Smooth muscle cell (in vitro differentiated cells): ENCODE measurements at regions not wholly inside any gene's neighbourhood (a gene's known extent, or its start where the extent isn't known, plus 50 kb on each side); places are given as distances from the start of the nearest gene placed in this dataset.

ENCODE experiments used
- DNase-seq: peaks from one replicate; lab custom pipeline; 2025; ENCODE audit not compliant: unreplicated experiment; lab: John Stamatoyannopoulos, UW
- H2AFZ ChIP-seq: fragments of 200-600 bp; sonication (generic); 2 replicates; pipeline ENCODE4 v1.6.0; 2016; ENCODE audit warnings: antibody characterized with exemption, low read depth, mild to moderate bottlenecking
- H3F3A ChIP-seq: fragments of 200-600 bp; sonication (generic); 2 replicates; pipeline ENCODE4 v1.6.0; 2017; ENCODE audit warnings: antibody characterized with exemption, low read depth
- H3K27ac ChIP-seq: fragments of 200-600 bp; sonication (generic); 2 replicates; pipeline ENCODE4 v1.5.1; 2016; ENCODE audit warnings: low read depth, mild to moderate bottlenecking
- H3K27me3 ChIP-seq: fragments of 200-600 bp; sonication (generic); 2 replicates; pipeline ENCODE4 v1.6.1; 2016; ENCODE audit warnings: low read depth, mild to moderate bottlenecking
- H3K36me3 ChIP-seq: fragments of 200-600 bp; sonication (generic); 2 replicates; pipeline ENCODE4 v1.5.1; 2016; ENCODE audit warnings: low read depth
- H3K4me1 ChIP-seq: fragments of 200-600 bp; sonication (generic); 2 replicates; pipeline ENCODE4 v1.5.1; 2016; ENCODE audit warnings: low read depth
- H3K4me2 ChIP-seq: fragments of 200-600 bp; sonication (generic); 2 replicates; pipeline ENCODE4 v1.6.0; 2016; ENCODE audit warnings: mild to moderate bottlenecking
- H3K4me3 ChIP-seq: fragments of 200-600 bp; sonication (generic); 2 replicates; pipeline ENCODE4 v1.5.1; 2016; ENCODE audit warnings: mild to moderate bottlenecking
- H3K79me2 ChIP-seq: fragments of 200-600 bp; sonication (generic); 2 replicates; pipeline ENCODE4 v1.6.0; 2016; ENCODE audit warnings: low read depth, mild to moderate bottlenecking
- H3K9ac ChIP-seq: fragments of 200-600 bp; sonication (generic); 2 replicates; pipeline ENCODE4 v1.6.0; 2016; ENCODE audit warnings: low read depth
- H3K9me3 ChIP-seq: fragments of 200-600 bp; sonication (generic); replicated peaks from 2 replicates; pipeline ENCODE4 v1.5.1; 2016; ENCODE audit warnings: low read depth
- H4K20me1 ChIP-seq: fragments of 200-600 bp; sonication (generic); 2 replicates; pipeline ENCODE4 v1.6.0; 2016; ENCODE audit warnings: low read depth
- WGBS: methylation state at CpG from one replicate; pipeline ENCODE4 v1.1.7; 2016; ENCODE audit warnings: low lambda C conversion rate; 5-methylcytosine and 5-hydroxymethylcytosine counted together
- TF ChIP-seq, protein P1 (sequence below): fragments of 200-600 bp; sonication (generic); IDR thresholded peaks from 2 replicates; pipeline ENCODE4 v1.5.1; 2017; ENCODE audit warnings: borderline replicate concordance, mild to moderate bottlenecking, antibody characterized with exemption; ENCODE audit not compliant: insufficient read depth, poor library complexity, severe bottlenecking

DNA sequence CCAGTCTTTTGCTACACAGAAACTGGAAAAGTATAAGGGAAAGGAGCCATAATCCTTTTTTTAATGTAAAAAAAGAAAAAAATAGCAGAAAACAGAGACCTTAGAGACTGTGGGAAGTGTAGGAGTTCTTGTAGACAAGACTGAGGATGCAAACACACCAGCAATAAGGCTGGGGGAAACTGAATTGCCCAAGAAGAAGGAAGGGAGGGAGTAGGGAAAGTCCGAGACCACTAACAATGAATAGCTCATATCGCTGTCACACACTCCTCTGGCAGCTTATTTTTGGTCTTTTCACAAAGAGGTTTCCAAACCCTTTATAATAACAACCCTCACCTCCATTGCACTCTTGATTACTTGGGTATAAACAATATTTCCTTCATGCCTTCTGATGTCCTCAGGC lies 952.0 kb downstream of the SLITRK5 start:
- Histone ChIP-seq H3K4me1 (no peaks in the 10 kb centered on the region), H3K27me3 (no peaks in the 10 kb centered on the region), H3K9me3 (no peaks in the 10 kb centered on the region), H3F3A (no peaks in the 10 kb centered on the region), H3K9ac (no peak overlapping the region), H4K20me1 (no peaks in the 10 kb centered on the region), H3K4me2 (no peak overlapping the region), H3K36me3 (no peaks in the 10 kb centered on the region), H3K79me2 (no peaks in the 10 kb centered on the region), H2AFZ (no peak overlapping the region), H3K27ac (peak overlapping the region; percentile 57), H3K4me3 (no peak overlapping the region)
- WGBS, result 77% methylated on average over 2 of the region's 2 CpGs
- no peak for DNase-seq
- TF ChIP-seq, protein P1, sequence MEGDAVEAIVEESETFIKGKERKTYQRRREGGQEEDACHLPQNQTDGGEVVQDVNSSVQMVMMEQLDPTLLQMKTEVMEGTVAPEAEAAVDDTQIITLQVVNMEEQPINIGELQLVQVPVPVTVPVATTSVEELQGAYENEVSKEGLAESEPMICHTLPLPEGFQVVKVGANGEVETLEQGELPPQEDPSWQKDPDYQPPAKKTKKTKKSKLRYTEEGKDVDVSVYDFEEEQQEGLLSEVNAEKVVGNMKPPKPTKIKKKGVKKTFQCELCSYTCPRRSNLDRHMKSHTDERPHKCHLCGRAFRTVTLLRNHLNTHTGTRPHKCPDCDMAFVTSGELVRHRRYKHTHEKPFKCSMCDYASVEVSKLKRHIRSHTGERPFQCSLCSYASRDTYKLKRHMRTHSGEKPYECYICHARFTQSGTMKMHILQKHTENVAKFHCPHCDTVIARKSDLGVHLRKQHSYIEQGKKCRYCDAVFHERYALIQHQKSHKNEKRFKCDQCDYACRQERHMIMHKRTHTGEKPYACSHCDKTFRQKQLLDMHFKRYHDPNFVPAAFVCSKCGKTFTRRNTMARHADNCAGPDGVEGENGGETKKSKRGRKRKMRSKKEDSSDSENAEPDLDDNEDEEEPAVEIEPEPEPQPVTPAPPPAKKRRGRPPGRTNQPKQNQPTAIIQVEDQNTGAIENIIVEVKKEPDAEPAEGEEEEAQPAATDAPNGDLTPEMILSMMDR, result no peak

DNA sequence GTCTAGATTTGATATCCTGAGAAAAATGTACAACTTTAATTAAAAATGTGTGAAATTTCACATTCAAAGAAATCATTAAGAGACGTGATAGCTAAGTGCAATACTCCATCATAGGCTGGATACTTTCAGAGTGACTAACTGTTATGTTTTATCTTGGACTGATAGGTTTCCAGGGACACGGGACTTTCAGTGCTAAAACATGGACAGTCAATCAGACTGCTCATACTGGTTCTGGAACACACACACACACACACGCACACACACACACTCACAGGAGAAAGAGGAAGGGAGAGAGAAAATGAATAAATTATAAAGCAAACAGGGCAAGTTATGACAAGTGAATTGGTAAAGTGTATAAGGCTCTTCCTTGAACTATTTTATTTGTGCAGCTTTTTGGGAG lies 955.9 kb downstream of the SLITRK5 start:
- no peaks in the 10 kb centered on the region for H3K4me1 ChIP-seq
- no peaks in the 10 kb centered on the region for H3K27me3 ChIP-seq
- H3K27ac ChIP-seq, result no peak overlapping the region
- TF ChIP-seq, protein P1, result no peak
- 34% methylated on average over 3 of the region's 3 CpGs for WGBS
- H3K79me2 ChIP-seq, result no peaks in the 10 kb centered on the region
- no peaks in the 10 kb centered on the region for H3K9me3 ChIP-seq
- no peaks in the 10 kb centered on the region for H3K36me3 ChIP-seq
- no peaks in the 10 kb centered on the region for H3F3A ChIP-seq
- no peak overlapping the region for H3K4me2 ChIP-seq
- H3K4me3 ChIP-seq, result no peak overlapping the region
- no peak overlapping the region for H2AFZ ChIP-seq
- DNase-seq, result no peak
- H4K20me1 ChIP-seq, result no peaks in the 10 kb centered on the region
- H3K9ac ChIP-seq, result no peak overlapping the region

DNA sequence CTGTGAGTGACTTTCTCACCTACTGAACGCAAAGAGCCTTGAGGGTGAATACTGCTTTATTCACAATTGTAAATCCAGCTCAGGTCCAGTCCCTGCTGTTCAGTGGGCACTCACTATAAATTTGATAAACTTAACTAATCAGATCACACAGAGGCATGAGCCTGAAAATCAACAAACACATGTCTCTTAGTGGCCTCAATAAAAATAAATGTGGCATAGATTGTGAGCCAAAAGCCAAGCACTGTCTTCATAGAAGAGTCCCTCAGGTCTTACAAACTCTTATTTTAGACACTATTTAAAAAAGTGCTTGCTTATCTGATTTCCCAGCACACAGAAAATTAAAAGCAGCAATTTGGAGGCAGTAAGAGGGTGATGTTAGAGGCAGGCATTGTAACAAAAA lies 957.7 kb downstream of the SLITRK5 start:
- no peak overlapping the region for H3K4me3 ChIP-seq
- H3K4me2 ChIP-seq, result no peak overlapping the region
- H3K79me2 ChIP-seq, result no peaks in the 10 kb centered on the region
- no peaks in the 10 kb centered on the region for H4K20me1 ChIP-seq
- no peak overlapping the region for H3K9ac ChIP-seq
- H3K4me1 ChIP-seq, result no peaks in the 10 kb centered on the region
- H3K27ac ChIP-seq, result no peak overlapping the region
- H2AFZ ChIP-seq, result no peak overlapping the region
- no peak for DNase-seq
- no peaks in the 10 kb centered on the region for H3F3A ChIP-seq
- H3K27me3 ChIP-seq, result no peaks in the 10 kb centered on the region
- no peaks in the 10 kb centered on the region for H3K36me3 ChIP-seq
- no peaks in the 10 kb centered on the region for H3K9me3 ChIP-seq
- 0% methylated on average over 1 of the region's 1 CpG for WGBS
- TF ChIP-seq, protein P1, result no peak

DNA sequence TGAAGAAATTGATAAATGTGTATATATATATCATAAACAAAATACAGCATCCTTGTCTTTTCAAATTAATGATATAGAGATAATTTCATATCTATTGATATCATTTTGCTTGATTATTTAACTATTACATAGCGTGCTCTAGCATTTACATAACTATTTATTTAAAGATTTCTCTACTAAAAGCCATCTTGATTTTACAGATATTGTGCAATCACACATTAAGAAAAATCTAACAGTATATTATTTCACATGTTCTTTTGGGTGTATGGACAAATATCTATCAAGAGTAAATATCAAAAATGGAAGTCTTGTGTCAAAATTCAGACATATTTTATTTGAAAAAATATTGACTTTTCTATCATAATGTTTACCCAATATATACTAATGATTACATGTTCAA lies 966.8 kb downstream of the SLITRK5 start:
- Histone ChIP-seq H3K4me1 (no peaks in the 10 kb centered on the region), H2AFZ (no peak overlapping the region), H3K4me3 (no peak overlapping the region), H3K27ac (no peak overlapping the region), H3K27me3 (no peaks in the 10 kb centered on the region), H3K79me2 (no peaks in the 10 kb centered on the region), H3K36me3 (no peaks in the 10 kb centered on the region), H4K20me1 (no peaks in the 10 kb centered on the region), H3K9me3 (no peaks in the 10 kb centered on the region), H3K4me2 (no peak overlapping the region), H3F3A (no peaks in the 10 kb centered on the region), H3K9ac (no peak overlapping the region)
- DNase-seq, result no peak
- TF ChIP-seq, protein P1, result no peak
- WGBS, result 0% methylated on average over 1 of the region's 1 CpG
